ENCODE measurements at regions not wholly inside any gene's neighbourhood (a gene's known extent, or its start where the extent isn't known, plus 50 kb on each side); places are given as distances from the start of the nearest gene placed in this dataset.

GRCh38 chr6:2582268-2582667, 168.5 kb downstream of the MYLK4 start:
- no peak for TF ChIP-seq POLR2A (IDR thresholded peaks at IDR 0.05; ENCODE audit: extremely low read depth, insufficient read length)
- no peak for TF ChIP-seq MAX (IDR thresholded peaks at IDR 0.05; ENCODE audit: low read depth, low read length)

Data from NB4 (cell line).